CD4-positive, alpha-beta T cell treated with Interleukin-21 for 1 hour (primary cell): ENCODE measurements at regions not wholly inside any gene's neighbourhood (a gene's known extent, or its start where the extent isn't known, plus 50 kb on each side); places are given as distances from the start of the nearest gene placed in this dataset.

Source experiments
- DNase-seq: peaks from one replicate; pipeline ENCODE4 v3.0.0-alpha.2; 2020

DNA sequence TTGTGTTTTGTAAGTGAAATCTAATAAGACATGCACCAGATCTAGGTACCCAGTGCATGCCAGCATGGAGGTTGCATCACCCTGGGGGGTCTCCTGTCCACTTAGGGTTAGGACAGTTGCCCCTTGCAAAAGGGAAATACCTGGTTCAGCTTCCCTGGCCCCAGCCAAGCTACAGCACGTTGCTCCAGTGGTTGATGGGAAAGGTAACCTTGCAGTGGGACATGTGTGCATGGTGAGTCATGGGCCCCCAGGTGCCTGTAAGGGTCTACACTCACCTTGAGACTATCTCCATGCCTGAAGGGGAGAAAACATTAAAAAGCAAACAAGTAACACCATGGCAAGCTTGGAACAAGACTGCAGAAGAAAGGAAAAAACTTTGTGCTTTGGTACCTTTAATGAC lies 143.9 kb downstream of the LSM5 start:
- DNase-seq = no peak

DNA sequence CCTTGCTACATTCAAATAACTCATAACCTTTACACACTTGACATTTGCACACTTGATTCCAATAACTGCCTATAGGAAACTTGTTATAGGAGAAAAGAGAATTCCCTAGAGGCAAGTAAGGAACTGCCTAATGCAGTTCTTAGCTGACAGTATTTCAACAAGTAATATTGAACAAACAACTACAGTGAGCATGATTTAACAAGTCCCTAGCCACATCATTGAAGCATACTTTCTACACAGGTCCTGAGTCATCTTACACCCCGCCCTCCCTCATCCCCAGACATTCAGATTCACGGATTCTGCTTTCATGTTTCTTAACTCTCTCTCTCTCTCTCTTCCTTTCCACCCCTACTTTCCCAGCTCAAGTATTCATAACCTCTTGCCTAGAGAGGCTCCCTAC lies 153.5 kb downstream of the LSM5 start:
- DNase-seq = no peak

DNA sequence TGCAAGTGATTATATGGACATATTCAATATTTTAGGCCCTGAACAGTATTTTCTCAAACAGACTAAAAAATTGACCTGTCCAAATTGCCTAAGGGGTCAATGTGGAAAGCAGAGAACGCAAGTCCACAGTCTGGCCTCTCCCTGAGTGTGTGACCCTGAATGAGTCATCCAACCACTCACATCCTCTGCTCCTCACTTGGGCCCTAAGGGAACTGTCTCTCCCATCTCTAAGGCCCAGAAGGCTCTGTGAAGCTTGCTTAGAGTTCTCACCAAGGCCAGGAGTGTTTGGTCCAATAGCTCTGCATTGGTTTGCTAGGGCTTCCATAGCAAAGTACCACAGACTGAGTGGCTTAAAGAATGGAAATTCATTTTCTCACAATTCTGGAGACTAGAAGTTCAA lies 155.1 kb downstream of the LSM5 start:
- DNase-seq = no peak

DNA sequence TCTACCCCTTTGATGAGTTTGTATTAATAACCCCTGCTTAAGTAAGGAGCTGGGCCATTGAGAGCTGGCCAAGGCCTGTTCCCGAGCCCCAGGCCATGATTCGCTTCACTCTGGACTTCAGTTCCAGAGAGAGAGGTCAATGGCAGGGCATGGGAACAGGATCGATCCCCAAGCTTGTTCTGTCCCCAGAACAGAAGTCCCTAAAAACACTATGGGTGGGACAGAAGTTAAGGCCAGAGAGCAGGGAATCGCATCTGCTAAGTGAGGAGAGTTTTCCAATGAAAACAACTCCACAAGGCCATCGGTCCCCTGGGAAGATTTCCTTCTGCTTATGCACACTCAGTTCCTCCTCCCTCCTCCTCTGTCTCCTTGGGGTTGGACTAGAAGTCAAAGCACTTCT lies 159.6 kb downstream of the LSM5 start:
- no peak for DNase-seq

DNA sequence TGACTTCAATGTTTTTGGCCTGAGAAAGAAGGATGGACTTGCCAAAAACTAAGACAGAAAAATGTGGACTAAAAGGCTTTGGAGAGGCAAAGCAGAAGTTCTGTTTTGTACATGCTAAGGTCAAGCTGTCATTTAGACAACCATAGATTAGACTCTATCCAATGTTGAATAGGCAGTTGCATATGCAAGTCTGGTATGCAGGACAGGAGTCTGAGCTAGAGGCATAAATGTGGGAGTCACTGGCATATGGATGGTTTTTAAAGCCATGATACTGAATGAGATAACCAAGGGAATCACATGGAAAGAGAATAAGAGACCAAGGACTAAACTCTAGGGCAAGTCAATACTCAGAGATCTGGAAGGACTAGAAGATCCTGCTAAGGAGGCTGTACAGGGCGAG lies 164.1 kb downstream of the LSM5 start:
- DNase-seq = no peak

DNA sequence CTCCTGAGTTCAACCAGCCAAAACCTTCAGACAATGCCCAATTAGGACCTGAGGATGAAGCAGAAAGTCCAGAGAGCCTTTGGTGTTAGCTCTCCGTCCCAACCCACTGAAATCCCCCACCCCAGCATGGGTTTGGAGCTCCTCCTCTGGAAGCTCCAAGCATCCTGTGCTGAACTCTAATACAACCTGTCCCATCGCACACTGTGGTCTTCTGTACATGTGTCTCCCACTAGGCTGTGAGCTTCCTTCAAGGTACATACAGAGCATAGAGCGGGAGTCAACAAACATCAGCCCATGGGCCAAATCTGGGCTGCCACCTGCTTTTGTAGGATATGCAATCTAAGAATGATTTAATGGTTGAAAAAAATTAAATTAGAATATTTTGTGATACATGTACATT lies 166.5 kb downstream of the LSM5 start:
- no peak for DNase-seq

DNA sequence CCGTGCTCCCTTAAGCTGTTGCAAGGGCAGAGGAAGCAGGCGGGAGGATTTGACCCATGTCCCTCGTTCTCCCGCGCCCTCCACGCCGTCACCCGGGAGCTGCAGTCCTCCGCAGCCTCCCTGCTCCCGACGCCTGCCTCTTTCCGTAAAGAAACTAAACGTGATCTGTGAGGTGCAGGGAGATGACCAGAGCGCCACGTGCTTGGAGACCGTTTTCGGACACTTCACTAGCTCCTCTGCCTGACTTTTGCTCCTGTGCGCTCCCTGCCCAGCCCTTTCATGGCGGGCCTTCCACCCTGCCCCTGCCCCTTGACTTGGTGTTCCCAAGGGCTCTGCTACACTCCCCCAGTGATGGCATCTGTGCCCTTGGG lies 171.2 kb downstream of the LSM5 start:
- DNase-seq = no peak

DNA sequence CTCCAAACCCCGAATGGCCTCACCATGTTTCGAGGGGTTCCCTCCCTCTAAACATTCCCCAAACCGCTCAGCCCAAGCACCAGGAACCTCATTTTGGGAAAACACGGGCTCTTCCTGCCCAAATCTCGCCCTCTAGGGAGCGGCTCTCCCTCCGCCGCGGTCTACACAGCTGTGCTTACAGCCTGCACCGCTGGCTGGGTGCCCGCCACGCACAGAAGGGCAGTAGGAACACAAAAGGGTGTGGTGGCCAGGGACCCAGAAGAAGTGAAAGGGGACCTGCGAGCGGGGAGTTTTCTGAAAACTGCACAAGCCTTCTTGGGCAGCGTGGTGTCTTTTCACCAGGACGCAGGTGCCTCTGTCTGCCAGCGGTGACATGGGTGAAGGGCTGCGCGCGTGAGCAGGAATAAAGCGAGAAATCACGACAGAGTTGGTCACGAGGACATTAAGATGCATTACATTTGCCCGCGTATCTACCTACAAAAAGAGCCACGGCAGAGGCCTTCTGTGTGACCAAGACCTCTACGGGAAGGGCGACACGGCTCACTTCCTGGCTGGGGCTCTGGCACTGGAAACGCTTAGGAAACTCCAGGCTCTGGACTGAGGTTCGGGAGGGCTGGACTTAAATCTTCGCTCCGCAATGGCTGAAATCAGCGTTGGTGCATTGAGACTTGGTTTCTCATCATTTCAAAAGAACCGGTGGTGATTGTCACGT lies 171.7 kb downstream of the LSM5 start:
- no peak for DNase-seq

DNA sequence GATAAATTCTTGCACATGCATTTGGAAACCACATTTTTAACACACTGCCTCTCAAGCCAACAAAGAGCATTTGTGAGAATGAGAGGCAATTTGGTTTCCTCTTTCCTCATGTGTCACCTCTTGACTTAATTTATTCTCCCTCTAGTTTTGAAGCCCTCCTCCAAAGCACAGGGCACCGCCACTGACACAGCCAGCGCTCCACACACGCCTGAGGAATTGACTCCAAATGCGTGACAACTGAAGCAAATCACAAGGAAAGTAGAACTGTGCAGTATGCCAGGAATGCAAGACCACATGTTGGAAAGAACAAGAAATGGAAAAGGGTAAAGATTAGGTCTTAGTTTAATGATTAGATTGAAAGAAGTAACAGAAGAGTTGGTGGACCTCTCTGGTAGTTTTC lies 173.3 kb downstream of the LSM5 start:
- no peak for DNase-seq

DNA sequence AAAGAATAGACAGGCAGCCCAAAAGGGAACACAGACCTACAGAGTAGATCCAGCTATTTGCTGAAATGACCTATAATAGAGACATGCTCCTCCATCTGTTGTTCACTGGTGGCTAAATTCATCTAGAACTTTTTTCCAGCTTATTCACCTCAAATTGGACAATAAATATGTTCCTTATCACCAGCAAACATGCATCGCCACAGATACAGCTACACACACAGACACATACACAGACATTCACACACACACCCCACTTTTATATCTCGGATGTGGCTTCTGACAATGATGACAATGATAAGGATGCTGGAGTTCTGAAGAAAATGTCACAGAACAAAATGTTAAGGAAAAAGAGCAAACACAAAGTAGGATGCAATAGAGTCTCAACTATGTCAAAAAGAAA lies 175.4 kb downstream of the LSM5 start:
- no peak for DNase-seq

DNA sequence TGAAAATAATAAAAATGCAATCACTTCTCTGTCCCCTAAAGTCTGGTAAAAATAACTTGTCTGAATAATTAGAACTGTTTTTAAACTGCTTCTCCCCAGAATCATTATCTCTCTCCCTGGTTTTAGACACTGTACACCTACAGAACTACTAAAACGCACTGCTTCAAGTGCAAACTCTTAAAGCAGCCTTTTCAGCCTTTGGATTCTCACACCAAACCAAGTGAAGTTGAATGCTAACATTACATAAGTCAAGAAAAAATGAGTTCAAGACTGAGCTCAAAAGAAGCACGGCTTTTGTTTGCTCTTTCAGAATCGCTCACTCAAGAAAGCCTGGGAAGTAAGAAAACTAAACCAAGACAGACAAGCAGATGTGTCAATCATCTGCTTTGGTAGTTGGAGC lies 188.8 kb downstream of the LSM5 start:
- no peak for DNase-seq

DNA sequence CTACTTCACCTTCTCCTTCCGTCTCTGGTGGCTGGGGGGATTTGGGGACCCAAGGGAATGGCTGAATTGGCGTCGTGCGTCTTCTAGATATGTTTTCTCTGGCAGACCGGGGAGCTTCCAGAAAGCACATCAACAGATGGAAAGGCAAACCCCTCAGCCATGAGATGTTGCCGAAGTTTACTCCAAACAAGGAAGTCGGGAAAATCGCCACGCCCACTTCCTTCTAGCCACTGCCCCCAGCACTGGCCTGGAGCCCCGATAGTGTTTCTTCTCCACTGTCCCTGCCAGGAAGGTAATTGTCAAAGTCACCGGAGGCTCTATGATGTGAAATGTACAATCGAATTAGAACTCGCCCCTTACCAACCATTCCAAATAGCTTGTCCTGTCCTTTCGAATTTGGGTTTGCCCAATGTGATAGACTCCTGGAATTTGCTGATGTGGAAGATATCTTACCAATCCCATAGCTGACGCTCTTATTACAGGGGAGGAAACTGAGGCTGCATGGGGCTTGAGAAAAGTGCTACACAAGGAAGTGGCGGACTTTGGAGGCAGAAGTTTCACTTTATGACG lies 191.0 kb downstream of the LSM5 start:
- DNase-seq = no peak

DNA sequence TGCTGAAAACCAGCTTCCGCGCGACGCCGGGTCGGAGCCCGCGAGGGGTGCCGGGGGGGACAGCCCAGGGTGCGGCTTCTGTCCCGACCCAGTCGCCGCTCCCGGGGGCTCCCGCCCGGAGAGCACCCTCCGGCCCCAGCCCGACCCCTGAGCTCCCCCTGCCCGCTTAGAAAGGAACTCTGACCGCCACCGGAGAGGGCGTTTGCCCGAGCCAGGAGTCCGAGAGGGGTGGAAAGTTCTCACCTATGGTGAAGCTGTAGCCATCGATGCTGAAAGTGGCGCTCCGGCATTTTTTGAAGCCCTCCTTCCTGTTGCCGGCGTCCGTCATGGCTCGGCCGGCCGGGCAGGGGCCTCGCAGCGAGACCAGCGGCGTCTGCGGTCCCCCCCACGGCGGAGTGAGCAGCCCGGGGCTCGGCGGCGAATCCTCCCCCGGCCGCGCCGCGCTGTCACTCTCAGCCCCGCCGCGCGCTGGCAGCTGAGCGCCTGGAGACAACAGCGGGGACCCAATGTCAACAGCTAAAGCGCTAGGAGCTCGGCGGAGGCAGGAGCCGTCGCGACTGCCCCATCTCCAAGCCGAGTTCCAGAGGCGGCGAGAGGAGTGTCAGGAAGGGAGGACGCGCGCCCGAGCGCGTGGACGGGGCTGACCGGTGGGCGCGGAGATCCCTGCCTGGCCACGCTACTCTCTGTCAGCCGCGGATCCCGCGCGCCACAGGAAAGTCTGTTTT lies 191.6 kb downstream of the LSM5 start:
- DNase-seq = no peak

DNA sequence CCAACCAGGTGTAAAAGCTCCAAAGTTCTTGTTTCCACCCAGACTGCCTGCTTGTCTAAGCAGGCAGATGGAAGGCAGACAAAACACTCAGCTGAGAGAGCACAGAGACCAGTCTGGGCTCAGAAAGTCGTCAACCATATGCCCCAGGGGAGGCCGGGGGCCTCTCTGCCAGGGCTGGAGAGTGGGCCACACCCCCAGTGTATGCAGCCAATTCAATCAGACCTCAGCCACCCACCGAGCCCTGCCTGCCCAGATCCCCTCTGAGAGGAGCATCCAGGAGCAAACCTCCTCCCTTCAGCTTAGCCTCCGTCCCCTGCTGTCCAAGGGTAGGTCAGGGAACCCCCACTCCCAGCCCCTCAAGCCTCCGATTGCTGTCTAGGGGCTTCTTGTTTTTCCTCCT lies 196.3 kb downstream of the LSM5 start:
- DNase-seq = no peak

DNA sequence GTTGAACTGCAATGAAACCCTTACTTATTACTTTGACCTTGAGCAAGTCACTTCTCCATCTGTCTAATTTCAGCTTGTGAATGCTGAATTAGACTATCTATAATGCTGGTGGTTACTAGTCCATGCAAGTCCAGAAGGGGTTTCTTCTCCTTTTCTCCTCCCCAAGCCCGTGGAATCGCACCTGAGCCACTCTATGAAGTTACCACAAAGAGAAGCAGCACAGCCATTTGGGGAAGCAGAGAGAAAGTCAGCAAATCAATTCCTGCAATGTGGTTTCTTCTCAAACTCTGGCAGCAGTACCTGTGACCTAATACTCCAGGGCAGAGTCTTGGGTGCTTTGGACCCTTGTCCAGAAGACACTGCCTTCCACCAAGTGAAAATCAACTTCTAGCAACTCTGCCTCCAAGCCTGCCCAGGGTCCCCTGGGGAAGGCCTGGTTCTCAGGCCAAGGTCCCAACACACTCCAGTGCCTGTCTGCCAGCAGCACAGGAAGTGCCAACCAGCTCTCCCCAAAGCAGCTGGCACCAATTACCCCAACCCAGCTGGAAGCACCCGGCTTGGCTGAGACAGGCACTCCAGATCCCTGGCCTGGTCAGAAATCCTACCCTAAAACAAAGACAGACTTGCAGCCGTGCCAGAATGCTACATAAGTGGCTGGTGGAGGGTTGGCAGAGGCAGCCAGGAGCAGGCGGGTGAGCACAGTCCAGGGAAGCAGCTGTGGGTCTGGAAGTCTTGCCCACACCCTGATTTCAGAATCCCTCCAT lies 200.3 kb downstream of the LSM5 start:
- no peak for DNase-seq

DNA sequence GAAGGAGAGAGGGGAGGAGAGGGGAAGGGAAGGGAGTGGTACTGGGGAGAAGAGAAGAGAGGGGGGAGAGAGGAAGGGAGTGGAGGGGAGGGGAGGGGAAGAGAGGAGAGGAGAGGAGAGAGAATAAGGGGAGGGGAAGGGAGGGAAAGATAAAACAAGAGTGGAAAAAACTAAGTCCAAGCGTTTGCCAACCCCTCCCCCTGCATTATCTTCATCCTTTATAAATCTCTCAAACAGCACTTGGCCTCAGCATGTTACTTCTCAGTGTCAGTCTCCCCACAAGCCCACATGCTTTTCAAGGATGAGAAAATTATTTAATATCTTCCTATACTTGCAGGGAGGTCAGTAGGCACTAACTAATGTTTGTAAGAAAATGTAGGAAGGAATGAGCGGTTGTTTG lies 204.5 kb downstream of the LSM5 start:
- no peak for DNase-seq

DNA sequence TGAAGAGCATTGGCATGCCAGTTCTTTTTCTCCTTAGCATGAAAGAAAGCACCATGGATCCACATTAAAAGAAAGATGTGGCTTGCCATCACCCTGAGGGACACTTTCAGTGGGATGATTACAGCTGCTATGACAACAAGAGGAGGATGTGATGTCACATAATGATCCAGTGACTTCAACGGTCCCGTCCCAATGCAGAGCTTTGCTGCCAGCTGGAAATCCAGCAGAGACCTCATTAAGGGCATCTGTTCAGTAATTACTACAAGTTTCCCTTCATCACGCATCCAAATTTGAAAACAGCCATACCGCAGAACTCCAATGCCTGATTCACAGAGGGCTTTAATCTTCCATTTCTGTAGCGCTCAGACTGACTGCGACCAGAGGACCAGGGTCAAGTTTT lies 206.6 kb downstream of the LSM5 start:
- DNase-seq = no peak

DNA sequence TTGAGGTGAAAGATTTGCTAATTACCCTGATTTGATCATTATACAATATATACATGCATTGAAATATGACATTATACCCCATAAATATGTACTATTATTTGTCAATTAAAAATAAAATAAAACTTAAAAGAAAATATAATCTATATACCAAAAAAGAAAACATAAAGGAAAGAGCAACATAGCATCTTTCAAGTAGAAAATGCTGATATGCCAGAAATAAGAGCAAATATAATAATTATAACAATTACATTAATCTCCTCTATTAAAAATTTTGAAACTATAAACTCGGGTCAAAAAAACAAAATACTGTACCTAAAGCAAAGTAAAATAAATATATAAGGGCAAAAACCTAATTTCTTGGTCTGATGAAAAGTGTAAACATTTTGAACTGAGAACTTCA lies 209.3 kb upstream of the PDE1C start:
- no peak for DNase-seq

DNA sequence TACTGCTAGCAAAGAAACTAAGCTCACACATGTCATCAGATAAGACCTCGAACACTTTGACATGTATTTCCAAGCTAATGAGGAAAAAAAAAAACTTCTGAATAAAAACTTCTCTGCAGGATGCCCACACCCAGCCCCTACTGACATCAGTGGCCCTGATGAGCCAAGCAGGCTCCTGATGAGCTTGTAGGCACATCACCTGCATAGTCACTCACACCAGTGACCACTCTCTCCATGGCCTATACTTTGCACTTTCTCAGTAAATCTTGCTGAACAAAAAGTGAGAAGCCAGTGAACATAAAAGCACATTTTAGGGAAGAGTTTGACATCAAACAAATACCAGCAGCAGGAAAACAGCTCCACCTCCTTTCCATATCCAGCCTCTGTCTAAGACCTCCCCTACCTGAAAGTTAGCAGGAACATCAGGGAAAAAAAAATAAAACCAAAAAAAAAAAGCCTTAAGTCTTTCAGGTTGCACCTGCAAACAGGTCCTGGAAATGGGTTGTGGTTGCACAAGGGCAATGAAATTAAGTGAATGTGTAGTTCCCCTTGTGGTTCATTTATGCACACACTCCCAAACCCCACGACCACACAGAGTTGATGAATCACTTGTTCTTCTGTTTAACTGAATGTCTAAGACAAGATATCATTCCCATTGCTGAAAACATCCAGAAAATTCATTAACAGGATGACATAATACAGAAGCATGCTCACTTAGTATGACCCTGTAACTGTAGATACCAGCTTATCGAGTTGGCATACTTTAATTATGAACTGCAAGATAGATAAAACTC lies 205.2 kb upstream of the PDE1C start:
- DNase-seq = no peak

DNA sequence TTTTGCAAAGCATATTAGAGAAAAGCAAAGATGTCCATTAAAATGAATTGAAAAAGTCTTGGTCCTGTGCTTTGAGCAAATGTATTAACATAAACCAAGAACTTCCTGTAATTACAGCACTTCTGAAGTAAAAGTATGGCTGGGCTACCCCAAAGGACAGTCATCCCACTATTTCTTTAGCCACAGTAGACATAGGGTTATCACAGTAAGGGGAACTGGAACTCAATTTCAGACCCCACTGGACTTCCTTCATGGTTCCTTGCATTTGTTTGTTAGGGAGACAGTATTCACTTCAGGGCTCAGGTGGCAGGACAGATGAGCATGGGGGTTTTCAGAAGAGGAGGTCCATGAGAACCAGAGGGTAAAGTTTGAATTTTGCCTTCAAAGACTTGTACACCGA lies 203.1 kb upstream of the PDE1C start:
- no peak for DNase-seq

DNA sequence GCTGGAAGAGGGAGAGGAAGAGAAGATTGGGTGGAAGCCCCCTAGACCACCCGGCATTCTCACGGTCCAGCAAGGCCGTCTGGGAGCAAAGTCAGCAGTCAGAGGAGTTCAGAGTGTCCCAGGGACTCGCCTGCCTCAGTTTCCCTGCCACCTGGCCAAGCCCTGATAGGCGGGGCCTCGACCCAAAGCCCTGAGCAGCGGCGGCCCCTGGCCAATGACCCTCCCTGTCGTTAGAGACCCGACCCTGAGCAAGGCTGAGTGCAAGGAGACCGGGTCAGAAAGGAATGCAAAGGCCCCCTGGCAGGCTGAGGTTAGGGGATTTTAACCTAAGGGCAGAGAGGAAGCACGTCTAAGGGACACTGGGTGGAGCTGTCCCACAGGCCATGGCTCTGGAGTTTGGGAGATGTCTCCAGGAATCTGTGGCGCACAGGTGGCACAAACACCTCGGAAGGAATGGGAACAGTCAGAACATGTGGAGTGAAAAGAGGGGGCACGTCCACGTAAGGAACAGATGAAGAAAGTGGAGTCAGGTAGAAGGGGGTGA lies 196.8 kb upstream of the PDE1C start:
- no peak for DNase-seq

DNA sequence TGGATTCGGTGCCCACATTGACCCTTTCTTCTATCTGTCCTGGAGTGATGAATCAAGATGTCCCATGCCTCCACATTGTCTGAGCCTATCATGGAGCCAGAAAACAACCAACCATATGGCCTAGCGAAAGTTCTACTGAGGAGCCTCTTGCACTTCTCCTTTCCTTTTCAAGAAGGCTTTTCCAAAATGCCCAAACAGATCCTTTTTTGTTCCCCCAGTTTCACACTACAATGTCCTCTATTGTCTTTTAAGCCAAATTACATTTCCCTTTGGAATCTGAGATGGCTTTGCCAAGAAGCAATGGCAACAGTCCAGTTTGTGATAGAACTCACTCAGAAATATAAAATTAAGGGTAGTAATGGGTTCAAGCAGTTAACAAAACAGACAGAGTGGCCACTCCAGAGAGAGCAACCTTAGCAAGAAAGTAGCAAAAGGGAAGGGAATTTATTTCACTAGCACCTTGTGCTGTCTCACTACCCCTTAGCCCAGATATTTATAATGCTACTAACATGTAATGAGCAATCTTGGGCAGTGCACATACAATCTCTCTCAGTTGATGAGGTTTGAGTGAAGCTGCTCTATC lies 194.6 kb upstream of the PDE1C start:
- no peak for DNase-seq
